Uterus (tissue), 2 donors: ENCODE measurements at regions not wholly inside any gene's neighbourhood (a gene's known extent, or its start where the extent isn't known, plus 50 kb on each side); places are given as distances from the start of the nearest gene placed in this dataset.

Experiments used
- CTCF ChIP-seq, 4 experiments: fragments of 200-600 bp in 2 of 4; fragments of 450-650 bp in 2 of 4; sonication (generic) in 2 of 4; IDR thresholded peaks; one replicate each; pipeline ENCODE4 v1.5.1; 2016 to 2019; ENCODE audit warnings: antibody characterized with exemption in 4 of 4, mild to moderate bottlenecking in 2 of 4, moderate library complexity in 1 of 4
- POLR2A ChIP-seq, 2 donors: fragments of 450-650 bp; IDR thresholded peaks; one replicate each; pipeline ENCODE4 v1.6.1; 2016; ENCODE audit warnings: antibody characterized with exemption in 2 of 2, mild to moderate bottlenecking in 1 of 2, moderate library complexity in 1 of 2

- TF ChIP-seq POLR2A (IDR thresholded peaks at IDR 0.05) (no peak), CTCF (IDR thresholded peaks at IDR 0.05) (no peak)
These were observed 192.0 kb upstream of the HABP2 start for GRCh38 chr10:113360870-113361269.
